ENCODE measurements at regions not wholly inside any gene's neighbourhood (a gene's known extent, or its start where the extent isn't known, plus 50 kb on each side); places are given as distances from the start of the nearest gene placed in this dataset.

- DNase-seq (ENCODE audit: extremely low read depth, low read depth): no peak
Measured at GRCh38 chr12:43294916-43295315, 257.1 kb downstream of the ADAMTS20 start.

GRCh38 chr12:43294147-43294546 is 257.9 kb downstream of the ADAMTS20 start:
- DNase-seq (ENCODE audit: extremely low read depth, low read depth): no peak

- DNase-seq (ENCODE audit: extremely low read depth, low read depth): no peak
Measured at GRCh38 chr12:43293396-43293795, 258.6 kb downstream of the ADAMTS20 start.

- no peak for DNase-seq (ENCODE audit: extremely low read depth, low read depth)
Measured at GRCh38 chr12:43292699-43293098, 259.3 kb downstream of the ADAMTS20 start.

GRCh38 chr12:43291516-43291915 is 260.5 kb downstream of the ADAMTS20 start:
- no peak for DNase-seq (ENCODE audit: extremely low read depth, low read depth)

GRCh38 chr12:43290836-43291235 is 261.2 kb downstream of the ADAMTS20 start:
- no peak for DNase-seq (ENCODE audit: extremely low read depth, low read depth)

- DNase-seq (ENCODE audit: extremely low read depth, low read depth): no peak
Measured at GRCh38 chr12:43289426-43289801, 262.6 kb downstream of the ADAMTS20 start.

- DNase-seq (ENCODE audit: extremely low read depth, low read depth): no peak
Measured at GRCh38 chr12:43288671-43289425, 263.2 kb downstream of the ADAMTS20 start.

GRCh38 chr12:43287706-43288383 is 264.2 kb downstream of the ADAMTS20 start:
- no peak for DNase-seq (ENCODE audit: extremely low read depth, low read depth)

GRCh38 chr12:43286986-43287385 is 265.0 kb downstream of the ADAMTS20 start:
- DNase-seq (ENCODE audit: extremely low read depth, low read depth): no peak

GRCh38 chr12:43285159-43285598 is 266.8 kb downstream of the ADAMTS20 start:
- DNase-seq (ENCODE audit: extremely low read depth, low read depth): no peak

GRCh38 chr12:43284486-43285158 is 267.4 kb downstream of the ADAMTS20 start:
- DNase-seq (ENCODE audit: extremely low read depth, low read depth): no peak

- no peak for DNase-seq (ENCODE audit: extremely low read depth, low read depth)
Measured at GRCh38 chr12:43283206-43283605, 268.8 kb downstream of the ADAMTS20 start.

GRCh38 chr12:43282106-43282505 is 269.9 kb downstream of the ADAMTS20 start:
- DNase-seq (ENCODE audit: extremely low read depth, low read depth): peak; percentile 14

GRCh38 chr12:43281563-43281962 is 270.4 kb downstream of the ADAMTS20 start:
- no peak for DNase-seq (ENCODE audit: extremely low read depth, low read depth)

GRCh38 chr12:43278541-43278832 is 273.5 kb downstream of the ADAMTS20 start:
- no peak for DNase-seq (ENCODE audit: extremely low read depth, low read depth)

- peak; percentile 51 for DNase-seq (ENCODE audit: extremely low read depth, low read depth)
Measured at GRCh38 chr12:43277651-43278540, 274.1 kb downstream of the ADAMTS20 start.

GRCh38 chr12:43273467-43273866 is 278.5 kb downstream of the ADAMTS20 start:
- no peak for DNase-seq (ENCODE audit: extremely low read depth, low read depth)

GRCh38 chr12:43271659-43272058 is 280.3 kb downstream of the ADAMTS20 start:
- no peak for DNase-seq (ENCODE audit: extremely low read depth, low read depth)

GRCh38 chr12:43267818-43268217 is 284.2 kb downstream of the ADAMTS20 start:
- DNase-seq (ENCODE audit: extremely low read depth, low read depth): no peak

GRCh38 chr12:43261701-43262100 is 290.3 kb downstream of the ADAMTS20 start:
- DNase-seq (ENCODE audit: extremely low read depth, low read depth): no peak
